ENCODE measurements at regions not wholly inside any gene's neighbourhood (a gene's known extent, or its start where the extent isn't known, plus 50 kb on each side); places are given as distances from the start of the nearest gene placed in this dataset.

DNA sequence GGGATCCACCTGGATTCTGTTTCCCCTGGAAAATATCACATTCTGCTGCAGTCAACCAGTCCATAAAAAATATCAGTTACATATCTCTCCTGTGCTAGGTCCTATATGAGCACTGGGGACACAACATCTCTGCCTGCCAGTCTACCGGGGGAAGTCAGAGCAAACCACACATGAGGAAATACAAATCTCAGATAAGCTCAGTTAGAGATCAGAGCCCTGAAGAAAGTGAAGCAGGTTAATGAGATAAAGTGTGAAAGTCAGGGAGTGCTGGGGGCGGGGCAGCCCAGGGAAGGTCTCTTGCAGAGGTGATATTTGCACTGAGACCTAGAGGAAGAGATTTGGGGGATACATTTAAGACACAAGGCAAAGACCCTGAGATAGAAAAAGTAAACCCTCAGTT lies 67.8 kb upstream of the SLC1A1 start:
- TF ChIP-seq, protein P1, sequence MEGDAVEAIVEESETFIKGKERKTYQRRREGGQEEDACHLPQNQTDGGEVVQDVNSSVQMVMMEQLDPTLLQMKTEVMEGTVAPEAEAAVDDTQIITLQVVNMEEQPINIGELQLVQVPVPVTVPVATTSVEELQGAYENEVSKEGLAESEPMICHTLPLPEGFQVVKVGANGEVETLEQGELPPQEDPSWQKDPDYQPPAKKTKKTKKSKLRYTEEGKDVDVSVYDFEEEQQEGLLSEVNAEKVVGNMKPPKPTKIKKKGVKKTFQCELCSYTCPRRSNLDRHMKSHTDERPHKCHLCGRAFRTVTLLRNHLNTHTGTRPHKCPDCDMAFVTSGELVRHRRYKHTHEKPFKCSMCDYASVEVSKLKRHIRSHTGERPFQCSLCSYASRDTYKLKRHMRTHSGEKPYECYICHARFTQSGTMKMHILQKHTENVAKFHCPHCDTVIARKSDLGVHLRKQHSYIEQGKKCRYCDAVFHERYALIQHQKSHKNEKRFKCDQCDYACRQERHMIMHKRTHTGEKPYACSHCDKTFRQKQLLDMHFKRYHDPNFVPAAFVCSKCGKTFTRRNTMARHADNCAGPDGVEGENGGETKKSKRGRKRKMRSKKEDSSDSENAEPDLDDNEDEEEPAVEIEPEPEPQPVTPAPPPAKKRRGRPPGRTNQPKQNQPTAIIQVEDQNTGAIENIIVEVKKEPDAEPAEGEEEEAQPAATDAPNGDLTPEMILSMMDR (IDR thresholded peaks at IDR 0.05; ENCODE audit: poor library complexity, severe bottlenecking), result no peak
- no peak for TF ChIP-seq SMC3 (conservative IDR thresholded peaks at IDR 0.05; ENCODE audit: poor library complexity)
- TF ChIP-seq, protein P2, sequence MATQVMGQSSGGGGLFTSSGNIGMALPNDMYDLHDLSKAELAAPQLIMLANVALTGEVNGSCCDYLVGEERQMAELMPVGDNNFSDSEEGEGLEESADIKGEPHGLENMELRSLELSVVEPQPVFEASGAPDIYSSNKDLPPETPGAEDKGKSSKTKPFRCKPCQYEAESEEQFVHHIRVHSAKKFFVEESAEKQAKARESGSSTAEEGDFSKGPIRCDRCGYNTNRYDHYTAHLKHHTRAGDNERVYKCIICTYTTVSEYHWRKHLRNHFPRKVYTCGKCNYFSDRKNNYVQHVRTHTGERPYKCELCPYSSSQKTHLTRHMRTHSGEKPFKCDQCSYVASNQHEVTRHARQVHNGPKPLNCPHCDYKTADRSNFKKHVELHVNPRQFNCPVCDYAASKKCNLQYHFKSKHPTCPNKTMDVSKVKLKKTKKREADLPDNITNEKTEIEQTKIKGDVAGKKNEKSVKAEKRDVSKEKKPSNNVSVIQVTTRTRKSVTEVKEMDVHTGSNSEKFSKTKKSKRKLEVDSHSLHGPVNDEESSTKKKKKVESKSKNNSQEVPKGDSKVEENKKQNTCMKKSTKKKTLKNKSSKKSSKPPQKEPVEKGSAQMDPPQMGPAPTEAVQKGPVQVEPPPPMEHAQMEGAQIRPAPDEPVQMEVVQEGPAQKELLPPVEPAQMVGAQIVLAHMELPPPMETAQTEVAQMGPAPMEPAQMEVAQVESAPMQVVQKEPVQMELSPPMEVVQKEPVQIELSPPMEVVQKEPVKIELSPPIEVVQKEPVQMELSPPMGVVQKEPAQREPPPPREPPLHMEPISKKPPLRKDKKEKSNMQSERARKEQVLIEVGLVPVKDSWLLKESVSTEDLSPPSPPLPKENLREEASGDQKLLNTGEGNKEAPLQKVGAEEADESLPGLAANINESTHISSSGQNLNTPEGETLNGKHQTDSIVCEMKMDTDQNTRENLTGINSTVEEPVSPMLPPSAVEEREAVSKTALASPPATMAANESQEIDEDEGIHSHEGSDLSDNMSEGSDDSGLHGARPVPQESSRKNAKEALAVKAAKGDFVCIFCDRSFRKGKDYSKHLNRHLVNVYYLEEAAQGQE (IDR thresholded peaks at IDR 0.05; ENCODE audit: borderline replicate concordance), result no peak
- TF ChIP-seq POLR2AphosphoS5 (IDR thresholded peaks at IDR 0.05), result no peak

All from neural cell (in vitro differentiated cells).